NCI-H1092 treated with DMSO at 0.1 percent for 48 hours (cell line): ENCODE measurements at regions not wholly inside any gene's neighbourhood (a gene's known extent, or its start where the extent isn't known, plus 50 kb on each side); places are given as distances from the start of the nearest gene placed in this dataset.
A peak's percentile ranks its signal among the peaks of the same experiment; 100 is the strongest.

ENCODE experiments used
- DNase-seq: peaks from one replicate; lab custom pipeline; 2025; lab: John Stamatoyannopoulos, UW

- no peak for DNase-seq
These were observed 90.5 kb upstream of the SOX9 start for GRCh38 chr17:72030067-72030899.

- DNase-seq, result no peak
These were observed 89.5 kb upstream of the SOX9 start for GRCh38 chr17:72031219-72031884.

GRCh38 chr17:72033334-72033733 is 87.5 kb upstream of the SOX9 start:
- no peak for DNase-seq

GRCh38 chr17:72034000-72034399 is 86.8 kb upstream of the SOX9 start:
- DNase-seq, result no peak

- DNase-seq, result no peak
These were observed 82.4 kb upstream of the SOX9 start for GRCh38 chr17:72038427-72038826.

GRCh38 chr17:72039490-72039889 is 81.3 kb upstream of the SOX9 start:
- DNase-seq, result no peak

GRCh38 chr17:72046178-72046577 is 74.6 kb upstream of the SOX9 start:
- DNase-seq, result no peak

- DNase-seq, result no peak
These were observed 73.9 kb upstream of the SOX9 start for GRCh38 chr17:72046643-72047612.

- DNase-seq, result no peak
These were observed 70.9 kb upstream of the SOX9 start for GRCh38 chr17:72049914-72050313.

GRCh38 chr17:72053036-72053435 is 67.8 kb upstream of the SOX9 start:
- DNase-seq, result peak; percentile 67

GRCh38 chr17:72053449-72053848 is 67.4 kb upstream of the SOX9 start:
- DNase-seq, result peak; percentile 80

- no peak for DNase-seq
These were observed 64.7 kb upstream of the SOX9 start for GRCh38 chr17:72056155-72056554.

GRCh38 chr17:72056727-72057290 is 64.0 kb upstream of the SOX9 start:
- no peak for DNase-seq

GRCh38 chr17:72060084-72060483 is 60.7 kb upstream of the SOX9 start:
- no peak for DNase-seq

GRCh38 chr17:72063262-72063661 is 57.6 kb upstream of the SOX9 start:
- DNase-seq, result peak; percentile 80

GRCh38 chr17:72063756-72064450 is 56.9 kb upstream of the SOX9 start:
- DNase-seq, result no peak

GRCh38 chr17:72064606-72065193 is 56.1 kb upstream of the SOX9 start:
- no peak for DNase-seq

GRCh38 chr17:72065556-72065955 is 55.3 kb upstream of the SOX9 start:
- DNase-seq, result no peak

- no peak for DNase-seq
These were observed 52.2 kb upstream of the SOX9 start for GRCh38 chr17:72068643-72069042.

- DNase-seq, result no peak
These were observed 51.1 kb upstream of the SOX9 start for GRCh38 chr17:72069586-72070202.
